Effector memory CD8-positive, alpha-beta T cell (primary cell): ENCODE measurements at regions not wholly inside any gene's neighbourhood (a gene's known extent, or its start where the extent isn't known, plus 50 kb on each side); places are given as distances from the start of the nearest gene placed in this dataset.
"Not testable (repeated sequence)": the region's sequence is repeated elsewhere in the genome, so short reads cannot be mapped to it uniquely, and the experiment has no call there.

ENCODE experiments used
- ATAC-seq: fragments of 150-1000 bp; cut with Tn5 transposase; replicated peaks from 2 replicates; pipeline ENCODE4 v1.10.0; 2021; ENCODE audit warnings: mild to moderate bottlenecking, moderate library complexity
- DNase-seq, 3 experiments: peaks; one replicate each; pipeline ENCODE4 v3.0.0; 2021
- H3K27ac Mint-ChIP-seq, 2 donors: one replicate each; pipeline ENCODE4 v1.8.0; 2022; ENCODE audit warnings: mild to moderate bottlenecking in 2 of 2, mixed read lengths in 2 of 2, moderate library complexity in 2 of 2
- H3K27me3 Mint-ChIP-seq, 2 donors: one replicate each; pipeline ENCODE4 v1.8.0; 2022; ENCODE audit warnings: mixed read lengths in 2 of 2
- H3K36me3 Mint-ChIP-seq: one replicate; pipeline ENCODE4 v1.8.0; 2022; ENCODE audit warnings: mild to moderate bottlenecking, moderate library complexity, mixed read lengths; ENCODE audit not compliant: insufficient read depth
- H3K4me1 Mint-ChIP-seq, 2 donors: one replicate each; pipeline ENCODE4 v1.8.0; 2022; ENCODE audit warnings: low read depth in 2 of 2, mixed read lengths in 2 of 2
- H3K4me3 Mint-ChIP-seq, 2 donors: one replicate each; pipeline ENCODE4 v1.8.0; 2022; ENCODE audit warnings: mild to moderate bottlenecking in 2 of 2, mixed read lengths in 2 of 2, moderate library complexity in 2 of 2
- H3K9me3 Mint-ChIP-seq, 2 donors: one replicate each; pipeline ENCODE4 v1.8.0; 2022; ENCODE audit warnings: mixed read lengths in 2 of 2

DNA sequence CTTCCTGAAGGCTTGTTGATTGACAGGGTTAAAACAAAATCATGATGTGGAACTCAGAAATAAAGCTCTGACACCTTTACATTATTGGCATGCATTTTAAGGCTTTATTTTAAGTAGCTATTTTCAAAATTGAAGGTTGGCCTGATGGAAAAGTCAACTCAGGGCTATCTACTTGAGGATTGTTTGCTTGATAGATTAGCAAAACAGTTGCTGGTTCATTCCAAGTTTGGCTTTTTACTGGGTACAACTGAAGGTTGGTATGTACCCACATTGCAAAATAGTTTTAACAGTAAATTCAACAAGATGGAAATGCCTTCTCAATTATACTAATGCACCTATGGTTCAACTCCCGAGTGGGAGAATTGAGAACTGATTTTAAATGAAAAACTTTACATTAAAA lies 161.8 kb upstream of the ELL2 start:
- peaks cover 6 to 12% of the 10 kb centered on the region in 2 donors for H3K27me3 Mint-ChIP-seq

DNA sequence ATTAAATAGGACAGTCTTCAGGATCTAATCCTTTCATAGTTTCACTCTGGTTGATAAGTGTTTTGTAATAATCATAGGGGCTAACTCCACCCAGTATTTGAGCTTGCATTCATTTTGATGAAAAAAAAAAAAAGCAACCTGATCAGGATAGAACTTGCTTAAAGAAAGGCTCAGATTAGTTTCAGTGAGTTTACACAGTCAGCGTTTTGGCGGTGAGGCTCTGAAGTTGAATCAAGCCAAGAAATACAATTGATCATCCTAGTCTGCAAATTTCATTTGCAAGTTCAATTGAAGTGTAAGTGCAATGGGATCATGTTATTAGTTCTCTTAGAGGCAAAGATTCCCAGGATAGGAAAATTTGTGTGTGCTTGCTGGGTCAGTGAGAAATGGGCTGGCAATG lies 159.7 kb upstream of the ELL2 start:
- Mint-ChIP-seq H3K36me3 (no peaks in the 10 kb centered on the region), H3K9me3 (no peaks in the 10 kb centered on the region), H3K4me1 (no peaks in the 10 kb centered on the region), H3K4me3 (no peak overlapping the region), H3K27ac (no peak overlapping the region), H3K27me3 (peaks cover 6 to 12% of the 10 kb centered on the region in 2 donors)
- no peak for ATAC-seq
- no peak for DNase-seq

More for the DNA sequence above, 161.8 kb upstream of the ELL2 start:
- Mint-ChIP-seq H3K27ac (no peak overlapping the region), H3K36me3 (no peaks in the 10 kb centered on the region), H3K4me1 (no peaks in the 10 kb centered on the region), H3K4me3 (no peak overlapping the region), H3K9me3 (no peaks in the 10 kb centered on the region)
- DNase-seq (no peak), ATAC-seq (no peak)

DNA sequence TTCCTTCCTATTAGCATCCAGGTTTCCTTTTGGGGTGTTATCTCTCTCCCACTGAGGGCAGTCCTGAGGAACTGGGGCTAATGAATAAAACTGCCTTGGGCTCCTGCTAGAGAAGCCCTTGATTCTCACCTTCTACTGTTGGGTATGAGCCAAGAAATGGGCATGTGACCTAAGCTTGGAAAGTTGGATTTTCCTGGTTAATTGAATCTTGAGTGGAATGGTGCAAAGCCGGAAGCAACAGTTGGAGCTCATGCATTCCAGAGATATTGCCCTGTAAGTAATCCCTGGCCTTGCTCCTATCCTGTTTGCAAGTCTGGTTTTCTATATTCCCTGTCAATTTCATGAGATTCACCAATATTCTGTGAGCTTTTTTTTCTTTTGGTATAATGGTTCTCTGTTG lies 158.5 kb upstream of the ELL2 start:
- Mint-ChIP-seq H3K27ac (no peak overlapping the region), H3K27me3 (peaks cover 0 to 6% of the 10 kb centered on the region in 2 donors)
- ATAC-seq: no peak

DNA sequence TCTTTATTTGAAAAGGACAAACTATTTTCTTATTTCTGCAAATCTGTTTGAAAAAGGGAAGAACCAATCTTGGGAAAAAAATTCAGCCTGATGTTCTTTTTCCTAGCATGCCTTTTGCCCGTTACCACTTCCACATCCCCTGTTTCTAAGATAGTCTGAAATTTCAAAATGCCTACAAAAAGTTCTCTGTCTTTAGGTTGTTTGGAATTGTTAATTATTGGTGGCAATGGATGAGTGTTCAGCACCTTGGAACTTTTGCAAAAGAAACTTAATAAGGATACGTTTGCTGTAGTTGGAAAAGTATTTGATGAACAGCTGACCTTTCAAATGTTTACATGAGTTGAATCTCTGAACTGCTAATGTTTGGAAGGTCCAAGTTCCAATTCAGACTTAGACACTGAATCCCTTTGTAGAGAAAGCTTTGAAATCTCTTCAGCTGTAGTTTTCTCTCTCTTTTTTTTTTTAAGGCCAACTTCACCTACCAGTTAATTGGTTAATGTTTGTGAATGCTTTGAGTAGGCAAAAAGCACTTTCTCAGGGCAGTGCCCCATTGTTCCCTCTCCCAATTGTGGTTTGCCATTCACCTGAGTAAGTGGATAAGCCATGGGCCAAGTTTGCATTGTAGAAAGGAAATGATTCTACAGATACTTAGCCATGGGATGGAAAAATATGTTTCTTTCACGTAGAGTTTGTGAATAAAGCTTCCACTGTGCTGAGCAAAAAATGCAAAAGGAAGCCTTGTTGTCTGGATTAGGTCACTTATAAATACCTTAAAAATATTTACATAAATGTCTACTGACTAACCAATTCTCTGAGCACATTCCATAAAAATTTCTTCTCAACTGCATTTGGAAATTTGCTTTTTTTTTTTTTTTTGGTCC lies 156.4 kb upstream of the ELL2 start:
- Mint-ChIP-seq H3K36me3 (no peaks in the 10 kb centered on the region), H3K27ac (no peak overlapping the region), H3K9me3 (no peaks in the 10 kb centered on the region), H3K4me3 (no peak overlapping the region), H3K27me3 (peaks cover 0 to 6% of the 10 kb centered on the region in 2 donors), H3K4me1 (no peaks in the 10 kb centered on the region)
- no peak for DNase-seq
- no peak for ATAC-seq

More for the DNA sequence above, 158.5 kb upstream of the ELL2 start:
- Mint-ChIP-seq H3K9me3 (no peaks in the 10 kb centered on the region), H3K4me1 (no peaks in the 10 kb centered on the region), H3K4me3 (no peak overlapping the region), H3K36me3 (no peaks in the 10 kb centered on the region)
- DNase-seq: no peak

DNA sequence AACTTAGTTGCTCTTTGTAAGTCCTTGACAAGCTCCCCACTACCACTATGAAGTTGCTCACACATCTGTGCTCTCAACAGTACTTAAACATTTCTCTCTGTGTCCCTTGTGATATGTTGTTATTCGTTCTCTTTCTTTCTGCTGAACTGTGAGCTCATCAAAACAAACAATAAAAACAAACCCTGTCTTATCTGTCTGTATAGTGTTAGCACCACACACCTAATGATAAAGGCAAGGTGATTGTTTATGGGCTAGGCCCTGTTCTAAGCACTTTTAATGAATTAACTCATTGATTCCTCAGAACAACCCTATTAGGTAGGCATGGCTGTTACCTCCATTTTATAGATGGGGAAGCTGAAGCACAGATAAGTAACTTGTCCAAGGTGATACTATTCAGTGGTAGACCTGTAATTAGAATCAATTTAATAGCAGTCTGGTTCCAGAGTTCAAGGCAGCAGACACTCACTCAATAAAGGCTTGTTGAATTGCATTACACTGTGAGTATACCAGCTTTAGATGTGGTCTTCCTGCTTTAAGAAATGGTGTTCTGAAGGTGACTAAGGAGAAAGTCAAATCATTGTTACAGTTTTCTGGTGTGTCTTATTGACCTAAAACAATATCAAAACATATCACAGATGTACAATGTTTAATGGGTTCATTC lies 153.6 kb upstream of the ELL2 start:
- Mint-ChIP-seq H3K9me3 (no peaks in the 10 kb centered on the region), H3K27me3 (peaks cover 0 to 6% of the 10 kb centered on the region in 2 donors), H3K36me3 (no peaks in the 10 kb centered on the region), H3K4me1 (no peaks in the 10 kb centered on the region), H3K4me3 (no peak overlapping the region), H3K27ac (no peak overlapping the region)
- ATAC-seq: no peak
- DNase-seq: no peak

DNA sequence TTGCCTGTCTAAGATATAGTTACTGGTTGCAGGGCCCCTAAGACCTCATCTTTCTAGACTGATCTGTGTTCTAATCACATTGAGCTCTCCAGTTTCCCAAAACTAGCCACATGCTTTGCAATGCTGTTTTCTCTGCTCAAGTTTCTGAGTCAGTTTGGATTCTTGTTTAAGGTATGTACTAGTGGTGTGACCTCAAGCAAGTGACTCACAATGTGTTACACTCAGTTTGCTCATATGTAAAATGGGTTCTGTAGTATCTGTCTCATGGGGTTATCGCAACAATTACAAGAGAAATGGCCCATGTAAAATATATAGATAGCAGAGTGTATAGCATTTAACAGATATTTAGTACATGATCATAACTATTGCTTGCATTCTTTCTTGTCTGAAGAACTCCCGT lies 153.1 kb upstream of the ELL2 start:
- Mint-ChIP-seq H3K36me3 (no peaks in the 10 kb centered on the region), H3K4me1 (no peaks in the 10 kb centered on the region), H3K4me3 (no peak overlapping the region), H3K9me3 (no peaks in the 10 kb centered on the region), H3K27me3 (peaks cover 0 to 8% of the 10 kb centered on the region in 2 donors), H3K27ac (no peak overlapping the region)
- DNase-seq: no peak
- no peak for ATAC-seq

DNA sequence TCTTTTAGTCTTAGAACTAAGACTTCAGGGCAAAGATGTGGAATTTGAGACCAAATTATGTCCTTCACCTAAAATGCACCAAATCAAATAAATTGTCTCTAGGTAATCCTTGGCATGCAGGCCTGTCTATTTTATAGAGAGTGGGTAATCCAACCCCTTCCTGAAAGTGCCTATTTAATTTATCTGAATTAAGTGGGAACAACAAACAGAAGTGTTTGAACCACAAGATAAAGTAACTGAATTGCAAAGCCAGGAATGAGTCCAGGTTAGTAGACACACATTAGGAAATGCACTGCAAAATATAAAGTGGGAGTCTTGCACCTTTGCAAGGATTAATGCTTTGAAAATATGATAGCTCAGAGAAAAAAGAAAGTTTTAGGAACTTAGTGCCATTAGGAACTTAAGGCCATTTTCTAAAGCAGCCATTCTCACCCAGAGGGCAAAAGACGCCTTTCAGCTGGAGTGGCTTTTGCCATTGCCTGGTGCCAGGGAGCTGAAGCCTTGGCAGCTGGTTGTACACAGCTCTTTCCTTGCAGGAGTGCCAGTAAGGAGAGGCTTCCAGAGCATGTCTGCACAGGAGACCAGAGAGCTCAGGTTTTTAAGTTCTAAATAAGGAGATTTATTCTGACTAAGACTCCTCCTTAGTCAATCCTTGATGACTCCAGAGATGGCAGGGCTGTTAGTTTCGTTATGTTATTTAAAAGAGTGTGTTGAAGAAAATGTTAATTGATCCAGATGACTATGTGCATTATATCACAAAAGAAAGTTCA lies 151.7 kb upstream of the ELL2 start:
- no peak for ATAC-seq
- DNase-seq: no peak
- Mint-ChIP-seq H3K9me3 (no peaks in the 10 kb centered on the region), H3K27me3 (peaks cover 5 to 14% of the 10 kb centered on the region in 2 donors), H3K27ac (no peak overlapping the region), H3K4me3 (no peak overlapping the region), H3K4me1 (no peaks in the 10 kb centered on the region), H3K36me3 (no peaks in the 10 kb centered on the region)

DNA sequence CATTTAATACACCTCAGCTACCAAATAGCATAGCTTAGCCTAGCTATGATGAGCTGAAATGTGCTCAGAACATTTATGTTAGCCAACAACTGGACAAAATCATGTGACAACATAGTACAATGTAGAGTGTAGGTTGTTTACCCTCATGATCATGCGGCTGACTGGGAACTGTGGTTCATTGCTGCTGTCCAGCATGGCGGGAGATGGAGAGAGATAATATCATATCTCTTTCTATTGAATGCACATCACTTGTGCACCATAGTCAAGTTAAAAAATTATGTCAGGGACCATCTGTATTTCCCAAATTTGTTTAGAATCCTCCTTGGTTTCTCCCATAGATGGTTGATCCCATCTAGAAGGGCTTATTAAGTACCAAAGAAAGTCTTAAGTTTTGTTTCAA lies 151.1 kb upstream of the ELL2 start:
- Mint-ChIP-seq H3K27ac (no peak overlapping the region), H3K4me3 (no peak overlapping the region), H3K36me3 (no peaks in the 10 kb centered on the region), H3K9me3 (no peaks in the 10 kb centered on the region), H3K27me3 (peaks cover 5 to 14% of the 10 kb centered on the region in 2 donors), H3K4me1 (no peaks in the 10 kb centered on the region)
- ATAC-seq (no peak), DNase-seq (no peak)

DNA sequence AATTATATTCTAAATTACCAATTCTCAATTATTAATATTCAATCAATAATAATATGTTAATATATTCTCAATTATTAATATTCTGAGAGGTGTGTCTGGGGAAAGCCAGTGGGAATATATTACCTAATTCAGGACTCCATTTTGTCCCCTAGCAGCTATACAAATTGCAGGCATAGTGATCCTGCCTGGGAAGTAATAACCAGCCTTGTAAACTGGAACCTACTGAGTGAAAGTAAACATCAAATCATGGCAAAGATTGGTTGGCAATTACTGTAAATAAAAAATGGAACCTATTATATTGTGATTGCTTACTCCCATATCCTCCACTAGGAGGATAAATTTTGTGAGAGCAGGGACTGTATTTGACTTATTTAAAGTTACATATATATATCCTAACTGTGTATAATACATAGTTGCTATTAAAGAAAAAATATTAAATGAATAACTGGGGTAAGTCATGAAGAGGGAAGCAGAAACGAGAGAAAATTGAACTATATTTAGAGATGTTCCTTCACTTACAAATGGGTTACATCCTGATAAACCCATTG lies 150.5 kb upstream of the ELL2 start:
- Mint-ChIP-seq H3K27ac (no peak overlapping the region), H3K4me1 (no peaks in the 10 kb centered on the region), H3K4me3 (no peak overlapping the region), H3K9me3 (no peaks in the 10 kb centered on the region), H3K36me3 (no peaks in the 10 kb centered on the region), H3K27me3 (peaks cover 5 to 14% of the 10 kb centered on the region in 2 donors)
- DNase-seq (no peak), ATAC-seq (no peak)

DNA sequence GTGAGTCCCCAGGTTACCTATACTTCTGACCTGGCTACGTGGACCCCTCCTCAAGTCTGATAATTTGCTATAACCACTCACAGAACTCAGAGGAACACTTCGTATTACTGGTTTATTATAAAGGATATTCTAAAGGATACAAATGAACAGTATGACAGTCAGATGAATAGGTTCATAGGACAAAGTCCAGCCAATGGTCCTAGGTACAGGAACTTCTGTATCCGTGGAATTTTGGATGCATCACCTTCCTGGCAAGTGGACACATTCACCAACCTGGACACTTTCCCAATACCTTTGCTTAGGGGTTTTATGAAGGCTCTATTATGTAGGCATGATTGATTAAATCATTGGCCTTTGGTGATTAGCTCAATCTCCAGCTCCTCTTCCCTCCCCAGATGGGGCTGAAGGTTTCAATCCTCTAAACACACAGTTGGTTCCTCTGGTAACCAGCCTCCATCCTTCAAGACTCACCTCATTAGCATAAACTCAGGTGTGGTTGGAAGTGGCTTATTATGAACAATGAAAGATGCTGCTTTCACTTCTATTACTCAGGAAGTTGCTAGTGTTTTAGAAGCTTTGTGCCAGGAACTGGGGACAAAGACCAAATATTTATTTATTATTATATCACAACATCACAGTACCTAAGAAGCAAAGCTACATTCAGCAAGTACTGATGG lies 149.6 kb upstream of the ELL2 start:
- Mint-ChIP-seq H3K27me3 (peaks cover 5 to 16% of the 10 kb centered on the region in 2 donors), H3K9me3 (no peaks in the 10 kb centered on the region), H3K27ac (no peak overlapping the region), H3K36me3 (no peaks in the 10 kb centered on the region), H3K4me1 (no peaks in the 10 kb centered on the region), H3K4me3 (no peak overlapping the region)
- DNase-seq: no peak
- no peak for ATAC-seq

DNA sequence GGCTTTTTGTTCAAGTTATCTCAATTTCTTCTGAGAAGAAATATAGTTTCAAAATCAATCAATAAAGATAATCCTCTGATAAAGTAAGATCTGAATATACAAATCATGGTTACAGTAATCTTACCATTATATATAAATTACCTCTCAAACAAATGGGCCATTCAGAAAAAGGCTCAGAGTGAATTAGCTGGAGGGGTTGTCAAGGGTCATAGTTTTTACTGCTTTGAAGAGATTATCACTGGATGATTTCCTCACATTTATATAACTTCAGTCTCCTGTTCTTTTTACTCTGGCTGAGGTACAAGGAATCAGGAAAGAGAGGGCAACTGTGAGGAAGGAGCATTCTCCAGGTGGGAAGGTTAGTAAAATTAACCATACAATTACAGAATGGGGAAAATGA lies 148.6 kb upstream of the ELL2 start:
- no peaks in the 10 kb centered on the region for H3K4me1 Mint-ChIP-seq
- H3K36me3 Mint-ChIP-seq: no peaks in the 10 kb centered on the region
- H3K27me3 Mint-ChIP-seq: peaks cover 5 to 24% of the 10 kb centered on the region in 2 donors
- ATAC-seq (no peak), DNase-seq (no peak)
- no peaks in the 10 kb centered on the region for H3K9me3 Mint-ChIP-seq
- H3K4me3 Mint-ChIP-seq: no peak overlapping the region
- no peak overlapping the region for H3K27ac Mint-ChIP-seq

DNA sequence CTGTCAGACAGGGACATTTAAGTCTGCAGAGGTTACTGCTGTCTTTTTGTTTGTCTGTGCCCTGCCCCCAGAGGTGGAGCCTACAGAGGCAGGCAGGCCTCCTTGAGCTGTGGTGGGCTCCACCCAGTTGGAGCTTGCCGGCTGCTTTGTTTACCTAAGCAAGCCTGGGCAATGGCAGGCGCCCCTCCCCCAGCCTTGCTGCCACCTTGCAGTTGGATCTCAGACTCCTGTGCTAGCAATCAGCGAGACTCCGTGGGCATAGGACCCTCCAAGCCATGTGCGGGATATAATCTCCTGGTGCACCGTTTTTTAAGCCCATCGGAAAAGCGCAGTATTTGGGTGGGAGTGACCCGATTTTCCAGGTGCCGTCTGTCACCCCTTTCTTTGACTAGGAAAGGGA lies 147.0 kb upstream of the ELL2 start:
- not testable (repeated sequence) for H3K36me3 Mint-ChIP-seq, H3K27ac Mint-ChIP-seq, H3K4me3 Mint-ChIP-seq, DNase-seq, H3K4me1 Mint-ChIP-seq, ATAC-seq, H3K9me3 Mint-ChIP-seq
- H3K27me3 Mint-ChIP-seq: peaks cover 5 to 24% of the 10 kb centered on the region in 2 donors

DNA sequence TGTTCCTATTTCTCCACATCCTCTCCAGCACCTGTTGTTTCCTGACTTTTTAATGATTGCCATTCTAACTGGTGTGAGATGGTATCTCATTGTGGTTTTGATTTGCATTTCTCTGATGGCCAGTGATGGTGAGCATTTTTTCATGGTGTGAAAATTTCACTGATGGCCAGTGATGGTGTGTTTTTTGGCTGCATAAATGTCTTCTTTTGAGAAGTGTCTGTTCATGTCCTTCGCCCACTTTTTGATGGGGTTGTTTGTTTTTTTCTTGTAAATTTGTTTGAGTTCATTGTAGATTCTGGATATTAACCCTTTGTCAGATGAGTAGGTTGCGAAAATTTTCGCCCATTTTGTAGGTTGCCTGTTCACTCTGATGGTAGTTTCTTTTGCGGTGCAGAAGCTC lies 142.2 kb upstream of the ELL2 start:
- H3K9me3 Mint-ChIP-seq, H3K27ac Mint-ChIP-seq, DNase-seq, H3K36me3 Mint-ChIP-seq, ATAC-seq, H3K4me1 Mint-ChIP-seq, H3K4me3 Mint-ChIP-seq: not testable (repeated sequence)
- peaks cover 0 to 13% of the 10 kb centered on the region in 2 donors for H3K27me3 Mint-ChIP-seq
